ENCODE measurements at regions not wholly inside any gene's neighbourhood (a gene's known extent, or its start where the extent isn't known, plus 50 kb on each side); places are given as distances from the start of the nearest gene placed in this dataset.
"Not testable (repeated sequence)": the region's sequence is repeated elsewhere in the genome, so short reads cannot be mapped to it uniquely, and the experiment has no call there.

DNA sequence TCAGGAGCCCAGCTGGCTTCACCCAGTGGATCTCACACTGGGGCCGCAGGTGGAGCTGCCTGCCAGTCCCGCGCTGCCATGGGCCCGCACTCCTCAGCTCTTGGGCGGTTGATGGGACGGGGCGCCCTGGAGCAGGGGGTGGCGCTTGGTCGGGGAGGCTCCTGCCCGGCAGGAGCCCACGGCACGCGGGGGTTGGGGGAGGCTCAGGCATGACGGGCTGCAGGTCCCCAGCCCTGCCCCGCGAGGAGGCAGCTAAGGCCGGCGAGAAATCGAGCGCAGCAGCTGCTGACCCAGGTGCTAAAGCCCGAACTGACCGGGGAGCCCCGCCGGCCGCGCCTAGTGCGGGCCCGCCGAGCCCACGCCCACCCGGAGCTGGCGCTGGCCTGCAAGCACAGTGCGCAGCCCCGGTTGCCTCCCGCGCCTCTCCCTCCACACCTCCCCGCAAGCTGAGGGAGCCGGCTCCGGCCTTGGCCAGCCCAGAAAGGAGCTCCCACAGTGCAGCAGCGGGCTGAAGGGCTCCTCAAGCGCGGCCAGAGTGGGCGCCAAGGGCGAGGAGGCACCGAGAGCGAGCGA is 109.7 kb upstream of the SLC39A10 start:
- TF ChIP-seq EZH2 (IDR thresholded peaks at IDR 0.05; ENCODE audit: borderline replicate concordance, insufficient read depth, low read depth, low read length, poor library complexity, severe bottlenecking); CTCF (IDR thresholded peaks at IDR 0.05): not testable (repeated sequence)

Data from B cell (primary cell).